Retinal pigment epithelial cell (primary cell): ENCODE measurements at regions not wholly inside any gene's neighbourhood (a gene's known extent, or its start where the extent isn't known, plus 50 kb on each side); places are given as distances from the start of the nearest gene placed in this dataset.

Experiments used
- DNase-seq: peaks from one replicate; pipeline ENCODE4 v3.0.0-alpha.2; 2010; ENCODE audit warnings: low read depth
- H3K4me3 ChIP-seq: 2 replicates; pipeline ENCODE4 v1.5.1; 2011; ENCODE audit warnings: mild to moderate bottlenecking, low read length, control low read depth, moderate library complexity
- CTCF ChIP-seq: conservative IDR thresholded peaks from 2 replicates; pipeline ENCODE4 v1.5.1; 2011; ENCODE audit warnings: low read depth, low read length, control low read depth, inconsistent platforms

- DNase-seq, result no peak
- no peak for TF ChIP-seq CTCF
- H3K4me3 ChIP-seq, result no peak overlapping the region
Observed at GRCh38 chr2:43052204-43052943, 174.0 kb downstream of the ZFP36L2 start.

GRCh38 chr2:43051338-43051737 lies 175.1 kb downstream of the ZFP36L2 start:
- no peak overlapping the region for H3K4me3 ChIP-seq
- no peak for DNase-seq
- TF ChIP-seq CTCF, result no peak

- no peak for DNase-seq
- TF ChIP-seq CTCF, result no peak
- H3K4me3 ChIP-seq, result no peak overlapping the region
Observed at GRCh38 chr2:43050866-43051265, 175.5 kb downstream of the ZFP36L2 start.

GRCh38 chr2:43049836-43050801 lies 176.3 kb downstream of the ZFP36L2 start:
- no peak for DNase-seq
- TF ChIP-seq CTCF, result no peak
- no peak overlapping the region for H3K4me3 ChIP-seq

GRCh38 chr2:43047187-43047780 lies 179.1 kb downstream of the ZFP36L2 start:
- no peak for TF ChIP-seq CTCF
- H3K4me3 ChIP-seq, result no peak overlapping the region
- no peak for DNase-seq

GRCh38 chr2:43045866-43046265 lies 180.5 kb downstream of the ZFP36L2 start:
- TF ChIP-seq CTCF, result no peak
- no peak overlapping the region for H3K4me3 ChIP-seq
- DNase-seq, result no peak
